KOPT-K1 (cell line): ENCODE measurements at regions not wholly inside any gene's neighbourhood (a gene's known extent, or its start where the extent isn't known, plus 50 kb on each side); places are given as distances from the start of the nearest gene placed in this dataset.

ENCODE experiments used
- H3K27ac ChIP-seq: fragments of 200-600 bp; sonication (generic); 2 replicates; pipeline ENCODE4 v1.5.1; 2016; ENCODE audit warnings: antibody characterized with exemption, mild to moderate bottlenecking, low read depth, low read length; ENCODE audit not compliant: poor library complexity, severe bottlenecking
- H3K36me3 ChIP-seq: fragments of 200-600 bp; sonication (generic); 2 replicates; pipeline ENCODE4 v1.5.1; 2017; ENCODE audit warnings: antibody characterized with exemption, mild to moderate bottlenecking, low read length, moderate library complexity; ENCODE audit not compliant: insufficient read depth
- H3K9me3 ChIP-seq: fragments of 200-600 bp; sonication (generic); 2 replicates; pipeline ENCODE4 v1.5.1; 2017; ENCODE audit warnings: antibody characterized with exemption, low read length, mild to moderate bottlenecking; ENCODE audit not compliant: insufficient read depth, poor library complexity, severe bottlenecking

- H3K36me3 ChIP-seq: no peaks in the 10 kb centered on the region
- H3K27ac ChIP-seq: no peak overlapping the region
- no peaks in the 10 kb centered on the region for H3K9me3 ChIP-seq
Measured at GRCh38 chr7:69180662-69181061, 417.6 kb upstream of the AUTS2 start.

GRCh38 chr7:69182596-69183467 is 415.4 kb upstream of the AUTS2 start:
- H3K9me3 ChIP-seq: no peaks in the 10 kb centered on the region
- H3K27ac ChIP-seq: no peak overlapping the region

GRCh38 chr7:69184339-69184738 is 413.9 kb upstream of the AUTS2 start:
- no peaks in the 10 kb centered on the region for H3K36me3 ChIP-seq
- no peaks in the 10 kb centered on the region for H3K9me3 ChIP-seq

More at GRCh38 chr7:69182596-69183467, 415.4 kb upstream of the AUTS2 start:
- no peaks in the 10 kb centered on the region for H3K36me3 ChIP-seq

DNA sequence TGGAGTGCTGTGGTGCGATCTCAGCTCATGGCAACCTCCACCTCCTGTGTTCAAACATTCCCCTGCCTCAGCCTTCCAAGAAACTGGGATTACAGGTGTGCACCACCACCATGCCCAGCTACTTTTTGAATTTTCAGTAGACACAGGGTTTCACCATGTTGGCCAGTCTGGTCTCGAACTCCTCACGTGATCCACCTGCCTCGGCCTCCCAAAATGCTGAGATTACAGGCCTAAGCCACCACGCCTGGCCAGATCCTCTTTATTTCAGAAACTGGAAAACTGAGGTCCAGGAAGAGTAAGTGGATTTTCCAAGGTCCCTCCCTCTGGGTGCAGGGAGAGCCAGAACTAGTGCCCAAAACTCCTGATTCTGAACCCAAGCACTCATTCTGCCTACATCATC is 413.1 kb upstream of the AUTS2 start:
- no peaks in the 10 kb centered on the region for H3K9me3 ChIP-seq
- no peak overlapping the region for H3K27ac ChIP-seq
- no peaks in the 10 kb centered on the region for H3K36me3 ChIP-seq

More at GRCh38 chr7:69184339-69184738, 413.9 kb upstream of the AUTS2 start:
- no peak overlapping the region for H3K27ac ChIP-seq

GRCh38 chr7:69186974-69187373 is 411.3 kb upstream of the AUTS2 start:
- H3K9me3 ChIP-seq: no peaks in the 10 kb centered on the region

GRCh38 chr7:69187824-69188333 is 410.4 kb upstream of the AUTS2 start:
- Histone ChIP-seq H3K36me3 (no peaks in the 10 kb centered on the region), H3K9me3 (no peaks in the 10 kb centered on the region), H3K27ac (no peak overlapping the region)

More at GRCh38 chr7:69186974-69187373, 411.3 kb upstream of the AUTS2 start:
- H3K36me3 ChIP-seq: no peaks in the 10 kb centered on the region
- H3K27ac ChIP-seq: no peak overlapping the region

- H3K9me3 ChIP-seq: no peaks in the 10 kb centered on the region
- H3K27ac ChIP-seq: no peak overlapping the region
- H3K36me3 ChIP-seq: no peaks in the 10 kb centered on the region
Measured at GRCh38 chr7:69189406-69189805, 408.9 kb upstream of the AUTS2 start.

GRCh38 chr7:69190025-69190424 is 408.2 kb upstream of the AUTS2 start:
- H3K27ac ChIP-seq: no peak overlapping the region
- no peaks in the 10 kb centered on the region for H3K36me3 ChIP-seq
- H3K9me3 ChIP-seq: no peaks in the 10 kb centered on the region

DNA sequence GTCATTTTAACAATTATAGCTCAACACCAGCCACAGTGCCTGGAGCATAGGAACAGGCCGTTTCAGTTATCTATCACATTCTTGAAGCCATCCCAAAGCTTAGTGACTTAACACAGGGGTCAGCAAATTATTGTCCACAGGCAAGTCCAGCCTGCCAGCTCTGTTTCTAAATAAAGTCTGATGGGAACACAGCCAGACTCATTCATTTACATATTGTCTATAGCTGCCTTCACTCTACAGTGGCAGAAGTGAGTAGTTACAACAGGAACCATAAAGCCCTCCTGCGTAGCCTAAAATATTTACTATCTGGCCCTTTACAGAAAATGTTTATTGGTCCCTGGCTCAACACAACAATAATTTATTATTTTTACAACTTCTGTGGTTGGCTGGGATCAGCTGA is 407.5 kb upstream of the AUTS2 start:
- Histone ChIP-seq H3K9me3 (no peaks in the 10 kb centered on the region), H3K36me3 (no peaks in the 10 kb centered on the region), H3K27ac (no peak overlapping the region)

DNA sequence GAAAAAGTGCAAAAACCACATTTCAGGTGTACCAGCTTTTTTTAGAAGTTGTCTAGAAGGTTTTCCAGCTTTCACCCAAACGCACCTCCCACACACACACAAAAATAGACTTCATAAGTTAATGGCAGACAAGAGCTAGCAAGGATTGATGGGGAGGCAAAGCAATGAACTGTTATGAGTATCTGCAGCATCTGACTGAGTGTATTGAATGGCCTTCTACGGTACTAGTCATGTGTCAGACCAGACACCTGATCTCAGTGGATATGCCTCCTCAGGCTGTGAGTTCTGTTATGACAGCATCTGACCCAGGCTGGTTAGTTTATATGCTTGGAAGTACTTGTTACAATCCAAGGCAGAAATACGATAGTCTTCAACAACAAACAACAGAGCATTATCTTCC is 406.1 kb upstream of the AUTS2 start:
- no peaks in the 10 kb centered on the region for H3K36me3 ChIP-seq
- no peaks in the 10 kb centered on the region for H3K9me3 ChIP-seq
- no peak overlapping the region for H3K27ac ChIP-seq

DNA sequence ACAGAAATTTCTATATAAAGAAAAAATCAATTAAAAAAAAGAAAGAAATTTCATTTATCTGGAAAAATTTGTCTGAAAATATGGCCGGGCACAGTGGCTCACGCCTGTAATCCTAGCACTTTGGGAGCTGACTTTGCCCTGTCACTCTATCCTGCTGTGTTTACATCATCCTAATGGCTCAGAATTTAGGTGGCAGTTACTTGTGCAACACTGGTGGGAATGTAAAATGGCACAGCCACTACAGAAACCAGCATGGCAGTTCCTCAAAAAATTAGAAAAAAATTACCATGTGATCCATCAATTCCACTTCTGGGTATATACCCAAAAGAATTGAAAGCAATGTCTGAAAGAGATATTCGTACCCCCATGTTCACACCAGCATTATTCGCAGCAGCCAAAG is 405.2 kb upstream of the AUTS2 start:
- Histone ChIP-seq H3K27ac (no peak overlapping the region), H3K9me3 (peaks cover 4% of the 10 kb centered on the region), H3K36me3 (no peaks in the 10 kb centered on the region)

DNA sequence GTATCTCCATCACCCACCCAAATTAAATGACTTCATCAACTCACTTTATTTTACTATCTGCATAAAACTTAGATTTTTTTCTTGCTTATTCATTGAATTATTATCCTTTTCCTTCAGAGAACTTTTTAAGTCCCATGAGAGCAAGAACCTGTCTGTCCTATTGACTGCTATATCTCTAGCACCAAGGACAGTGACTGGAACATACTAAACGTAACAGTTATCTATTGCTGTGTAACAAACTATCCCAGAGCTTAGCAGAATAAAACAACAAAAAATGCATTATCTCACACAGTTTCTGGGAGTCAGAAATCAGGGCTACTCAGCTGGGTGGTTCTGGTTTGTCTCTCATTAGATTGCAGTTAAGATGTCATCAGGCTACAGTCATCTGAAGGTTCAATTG is 401.7 kb upstream of the AUTS2 start:
- Histone ChIP-seq H3K9me3 (peaks cover 13% of the 10 kb centered on the region), H3K27ac (no peak overlapping the region), H3K36me3 (no peaks in the 10 kb centered on the region)

GRCh38 chr7:69198250-69198649 is 400.0 kb upstream of the AUTS2 start:
- no peaks in the 10 kb centered on the region for H3K36me3 ChIP-seq
- no peak overlapping the region for H3K27ac ChIP-seq
- H3K9me3 ChIP-seq: peaks cover 13% of the 10 kb centered on the region

DNA sequence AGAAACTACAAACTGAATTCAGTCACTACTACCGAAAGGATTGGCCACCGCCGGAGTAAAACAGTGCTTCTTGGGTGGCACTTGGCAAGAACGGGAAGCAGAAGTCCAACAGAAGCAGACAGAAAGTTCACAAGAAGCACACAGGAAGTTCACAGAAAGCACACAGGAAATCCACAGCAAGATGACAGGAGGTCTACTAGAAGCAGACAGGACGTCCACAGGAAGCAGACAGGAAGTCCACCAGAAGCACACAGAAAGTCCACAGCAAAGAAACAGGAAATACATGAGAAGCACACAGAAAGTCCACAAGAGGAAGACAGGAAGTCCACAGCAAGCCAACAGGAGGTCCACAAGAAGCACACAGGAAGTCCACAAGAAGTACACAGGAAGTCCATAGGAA is 399.2 kb upstream of the AUTS2 start:
- no peak overlapping the region for H3K27ac ChIP-seq
- H3K36me3 ChIP-seq: no peaks in the 10 kb centered on the region
- peaks cover 13% of the 10 kb centered on the region for H3K9me3 ChIP-seq

DNA sequence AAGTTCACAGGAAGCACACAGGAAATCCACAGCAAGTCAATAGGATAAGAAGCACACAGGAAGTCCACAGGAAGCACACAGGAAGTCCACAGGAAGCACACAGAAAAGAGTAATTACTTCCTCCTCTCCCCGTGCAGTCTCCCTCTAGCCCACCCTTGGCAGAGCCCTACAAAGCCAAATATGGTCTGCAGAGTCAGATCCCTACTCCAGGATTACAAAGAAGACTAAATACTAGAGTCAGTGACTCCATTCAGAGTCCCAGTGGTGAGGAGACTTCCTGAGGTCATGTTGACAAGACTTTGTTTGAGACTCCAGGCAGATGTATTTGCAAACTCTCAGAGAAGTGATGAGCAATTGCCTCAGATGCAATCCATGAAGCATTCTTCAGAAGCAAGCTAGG is 398.6 kb upstream of the AUTS2 start:
- peaks cover 13% of the 10 kb centered on the region for H3K9me3 ChIP-seq
- no peak overlapping the region for H3K27ac ChIP-seq
- no peaks in the 10 kb centered on the region for H3K36me3 ChIP-seq

- Histone ChIP-seq H3K9me3 (peaks cover 8% of the 10 kb centered on the region), H3K36me3 (no peaks in the 10 kb centered on the region), H3K27ac (no peak overlapping the region)
Measured at GRCh38 chr7:69203871-69204270, 394.4 kb upstream of the AUTS2 start.
